B cell (primary cell): ENCODE measurements at regions not wholly inside any gene's neighbourhood (a gene's known extent, or its start where the extent isn't known, plus 50 kb on each side); places are given as distances from the start of the nearest gene placed in this dataset.

Experiments used
- ATAC-seq: fragments of 200-7000 bp; cut with Tn5 transposase; one replicate; pipeline ENCODE4 v1.10.0; 2021; ENCODE audit warnings: low read depth, mild to moderate bottlenecking, moderate number of reproducible peaks, moderate library complexity
- CTCF ChIA-PET: fragments of 350-600 bp; sonication (Branson Sonifier 250); formaldehyde crosslinking; loops from one replicate; lab custom pipeline; 2021; ENCODE audit warnings: antibody characterized with exemption, inconsistent platforms; lab: Charles Lee
- POLR2A ChIA-PET: fragments of 350-600 bp; sonication (Branson Sonifier 250); formaldehyde crosslinking; loops from one replicate; lab custom pipeline; 2021; ENCODE audit warnings: antibody characterized with exemption; lab: Charles Lee
- DNase-seq: peaks from one replicate; pipeline ENCODE4 v3.0.0; 2013
- H2AFZ ChIP-seq: 2 replicates; pipeline ENCODE4 v1.6.1; 2012; ENCODE audit warnings: mild to moderate bottlenecking, low read depth, low read length; ENCODE audit not compliant: insufficient read depth, poor library complexity, severe bottlenecking
- H3K27ac ChIP-seq, 2 donors: 1 replicate in 1 of 2; 2 replicates in 1 of 2; pipeline ENCODE4 v1.5.1; 2012 to 2013; ENCODE audit warnings: low read length in 2 of 2, mild to moderate bottlenecking in 2 of 2, moderate library complexity in 1 of 2
- H3K27me3 ChIP-seq, 4 experiments: fragments of 200-600 bp in 1 of 4; sonication (generic) in 1 of 4; replicated peaks in 1 of 4; 1 replicate in 2 of 4; 2 replicates in 2 of 4; pipeline versions ENCODE4 v1.6.1 to v1.7.0; 2013 to 2016; ENCODE audit warnings: low read length in 3 of 4, mild to moderate bottlenecking in 2 of 4, mixed read lengths in 1 of 4, moderate library complexity in 1 of 4; ENCODE audit not compliant: insufficient read depth in 4 of 4, control insufficient read depth in 3 of 4; ENCODE audit errors: control extremely low read depth in 1 of 4
- H3K36me3 ChIP-seq, 2 experiments: replicated peaks in 1 of 2; 1 replicate in 1 of 2; 2 replicates in 1 of 2; pipeline versions ENCODE4 v1.6.1 to v1.7.1; 2013; ENCODE audit warnings: low read length in 1 of 2; ENCODE audit not compliant: insufficient read depth in 2 of 2, control insufficient read depth in 1 of 2; ENCODE audit errors: control extremely low read depth in 1 of 2, extremely low read depth in 1 of 2
- H3K4me1 ChIP-seq, 2 donors: fragments of 200-600 bp in 1 of 2; sonication (generic) in 1 of 2; 1 replicate in 1 of 2; 2 replicates in 1 of 2; pipeline versions ENCODE4 v1.5.1 to v1.6.1; 2013 to 2017; ENCODE audit warnings: low read length in 2 of 2; ENCODE audit not compliant: control insufficient read depth in 2 of 2, insufficient read depth in 2 of 2
- H3K4me2 ChIP-seq: replicated peaks from 2 replicates; pipeline ENCODE3; 2012; ENCODE audit warnings: mild to moderate bottlenecking, low read depth, low read length; ENCODE audit not compliant: poor library complexity, severe bottlenecking
- H3K4me3 ChIP-seq, 5 experiments: fragments of 200-600 bp in 1 of 5; sonication (generic) in 1 of 5; 1 replicate in 3 of 5; 2 replicates in 2 of 5; pipeline versions ENCODE4 v1.5.1 to v1.7.0; 2011 to 2016; ENCODE audit warnings: low read length in 4 of 5, mild to moderate bottlenecking in 4 of 5, low read depth in 2 of 5, control low read depth in 1 of 5, moderate library complexity in 1 of 5; ENCODE audit not compliant: insufficient read depth in 1 of 5; ENCODE audit errors: control extremely low read depth in 1 of 5, extremely low read depth in 1 of 5
- H3K79me2 ChIP-seq: fragments of 200-600 bp; sonication (generic); one replicate; pipeline ENCODE4 v1.6.0; 2016; ENCODE audit warnings: low read length; ENCODE audit not compliant: control insufficient read depth, insufficient read depth
- H3K9ac ChIP-seq: fragments of 200-600 bp; sonication (generic); 2 replicates; pipeline ENCODE4 v1.6.1; 2017; ENCODE audit warnings: mild to moderate bottlenecking, low read length, moderate library complexity
- H3K9me3 ChIP-seq, 3 donors: one replicate each; pipeline versions ENCODE4 v1.6.1 to v1.7.1; 2013; ENCODE audit warnings: low read length in 2 of 3; ENCODE audit not compliant: control insufficient read depth in 2 of 3, insufficient read depth in 1 of 3; ENCODE audit errors: control extremely low read depth in 1 of 3
- H4K20me1 ChIP-seq: 2 replicates; pipeline ENCODE4 v1.6.0; 2012; ENCODE audit warnings: mild to moderate bottlenecking, low read length; ENCODE audit not compliant: insufficient read depth, control insufficient read depth, poor library complexity, severe bottlenecking
- H3K27ac Mint-ChIP-seq: one replicate; pipeline ENCODE4 v1.8.0; 2021; ENCODE audit warnings: mixed read lengths
- H3K27me3 Mint-ChIP-seq: one replicate; pipeline ENCODE4 v1.8.0; 2021; ENCODE audit warnings: mixed read lengths
- H3K4me1 Mint-ChIP-seq: one replicate; pipeline ENCODE4 v1.8.0; 2021; ENCODE audit warnings: mixed read lengths
- H3K4me3 Mint-ChIP-seq: one replicate; pipeline ENCODE4 v1.8.0; 2021; ENCODE audit warnings: mixed read lengths
- H3K9me3 Mint-ChIP-seq: one replicate; pipeline ENCODE4 v1.8.0; 2022; ENCODE audit warnings: mixed read lengths; ENCODE audit not compliant: insufficient read depth
- CTCF ChIP-seq: fragments of 200-600 bp; IDR thresholded peaks from one replicate; pipeline ENCODE4 v1.8.0; 2022; ENCODE audit warnings: antibody characterized with exemption, mild to moderate bottlenecking
- EZH2 ChIP-seq: IDR thresholded peaks from 2 replicates; pipeline ENCODE4 v1.6.1; 2012; ENCODE audit warnings: borderline replicate concordance, low read depth, mild to moderate bottlenecking, moderate library complexity, low read length; ENCODE audit not compliant: insufficient read depth, poor library complexity, severe bottlenecking
- WGBS: methylation state at CpG from one replicate; pipeline ENCODE4 v1.1.5; 2013; ENCODE audit warnings: missing lambda C conversion rate; ENCODE audit not compliant: insufficient coverage; 5-methylcytosine and 5-hydroxymethylcytosine counted together
- intact Hi-C: fragments of 100-400 bp; cut with micrococcal nuclease; formaldehyde crosslinking; loops from one replicate; pipeline ENCODE4 v1.10.0; 2022

- CTCF ChIA-PET: no interaction called here
- intact Hi-C loops: no loop called here
- H2AFZ ChIP-seq: no peak overlapping the region
- no peaks in the 10 kb centered on the region for H3K36me3 ChIP-seq
- POLR2A ChIA-PET: no interaction called here
- no peaks in the 10 kb centered on the region for H4K20me1 ChIP-seq
- no peak overlapping the region for H3K4me3 Mint-ChIP-seq
- ATAC-seq: no peak
- no peaks in the 10 kb centered on the region for H3K27me3 Mint-ChIP-seq
- no peaks in the 10 kb centered on the region for H3K27me3 ChIP-seq
- no peak for TF ChIP-seq EZH2
- no peak for TF ChIP-seq CTCF
- no peak overlapping the region for H3K9ac ChIP-seq
- no peak overlapping the region for H3K4me3 ChIP-seq
- H3K4me1 ChIP-seq: no peaks in the 10 kb centered on the region
- no peak for DNase-seq
- H3K4me2 ChIP-seq: no peak overlapping the region
- H3K79me2 ChIP-seq: no peaks in the 10 kb centered on the region
- H3K9me3 ChIP-seq: no peaks in the 10 kb centered on the region
- no peak overlapping the region for H3K27ac ChIP-seq
- H3K4me1 Mint-ChIP-seq: no peaks in the 10 kb centered on the region
- no CpG with 5 or more reads among the region's 1 CpG for WGBS
- H3K9me3 Mint-ChIP-seq: no peaks in the 10 kb centered on the region
- H3K27ac Mint-ChIP-seq: no peak overlapping the region
These were observed 779.9 kb upstream of the ACO1 start for GRCh38 chr9:31604531-31604930.

DNA sequence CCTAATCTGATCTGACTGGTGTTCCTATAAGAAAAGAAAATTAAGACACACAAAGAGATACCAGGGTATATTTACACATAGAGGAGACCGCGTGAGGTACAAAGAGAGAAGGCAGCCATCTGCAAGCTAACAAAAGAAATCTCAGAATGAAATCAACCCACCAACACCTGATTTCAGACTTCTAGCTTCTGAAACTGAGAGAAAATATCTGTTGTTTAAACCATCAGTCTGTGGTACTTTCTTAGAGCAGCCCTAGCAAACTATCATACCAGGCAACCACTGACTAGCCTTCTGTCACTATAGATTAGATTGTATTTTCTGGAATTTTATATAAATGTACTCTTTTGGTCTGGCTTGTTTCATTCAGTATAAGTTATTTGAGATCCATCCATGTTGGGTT lies 779.3 kb upstream of the ACO1 start:
- Histone ChIP-seq H3K36me3 (no peaks in the 10 kb centered on the region), H3K4me1 (no peaks in the 10 kb centered on the region), H4K20me1 (no peaks in the 10 kb centered on the region), H3K79me2 (no peaks in the 10 kb centered on the region), H3K4me3 (no peak overlapping the region), H3K9ac (no peak overlapping the region), H3K27me3 (no peaks in the 10 kb centered on the region), H3K4me2 (no peak overlapping the region), H2AFZ (no peak overlapping the region), H3K9me3 (no peaks in the 10 kb centered on the region), H3K27ac (no peak overlapping the region)
- no peaks in the 10 kb centered on the region for H3K27me3 Mint-ChIP-seq
- no peaks in the 10 kb centered on the region for H3K4me1 Mint-ChIP-seq
- CTCF ChIA-PET: no interaction called here
- no peaks in the 10 kb centered on the region for H3K9me3 Mint-ChIP-seq
- TF ChIP-seq CTCF (no peak), EZH2 (no peak)
- H3K4me3 Mint-ChIP-seq: no peak overlapping the region
- ATAC-seq (no peak), DNase-seq (no peak)
- POLR2A ChIA-PET: no interaction called here
- intact Hi-C loops: no loop called here
- WGBS: no CpG with 5 or more reads among the region's 2 CpGs
- no peak overlapping the region for H3K27ac Mint-ChIP-seq
